ENCODE measurements at regions not wholly inside any gene's neighbourhood (a gene's known extent, or its start where the extent isn't known, plus 50 kb on each side); places are given as distances from the start of the nearest gene placed in this dataset.

GRCh38 chr12:18183141-18183540 lies 78.2 kb upstream of the PIK3C2G start:
- no peak overlapping the region for H3K27ac Mint-ChIP-seq
- H3K4me1 Mint-ChIP-seq: no peaks in the 10 kb centered on the region
- no peaks in the 10 kb centered on the region for H3K27me3 Mint-ChIP-seq
- H2AFZ ChIP-seq (ENCODE audit: insufficient read depth, low read depth, low read length, poor library complexity, severe bottlenecking): no peak overlapping the region
- no peak overlapping the region for H3K4me2 ChIP-seq (replicated peaks; ENCODE audit: low read depth, low read length, poor library complexity, severe bottlenecking)
- no peaks in the 10 kb centered on the region for H3K4me1 ChIP-seq (ENCODE audit: control insufficient read depth in 2 of 2, insufficient read depth in 2 of 2, low read length in 2 of 2)
- H3K27ac ChIP-seq (ENCODE audit: low read length in 2 of 2): no peak overlapping the region
- WGBS (ENCODE audit: insufficient coverage): no CpG with 5 or more reads among the region's 2 CpGs
- no peaks in the 10 kb centered on the region for H3K79me2 ChIP-seq (ENCODE audit: control insufficient read depth, insufficient read depth, low read length)
- ChIA-PET CTCF (no interaction called here), POLR2A (no interaction called here)
- no peak overlapping the region for H3K9ac ChIP-seq (ENCODE audit: low read length)
- H4K20me1 ChIP-seq (ENCODE audit: control insufficient read depth, insufficient read depth, low read length, poor library complexity, severe bottlenecking): no peaks in the 10 kb centered on the region
- DNase-seq (no peak), ATAC-seq (ENCODE audit: low read depth) (no peak)
- H3K9me3 Mint-ChIP-seq (ENCODE audit: insufficient read depth): peaks cover 3% of the 10 kb centered on the region
- no peaks in the 10 kb centered on the region for H3K9me3 ChIP-seq (ENCODE audit: control extremely low read depth in 1 of 3, control insufficient read depth in 2 of 3, insufficient read depth in 1 of 3, low read length in 2 of 3)
- TF ChIP-seq EZH2 (IDR thresholded peaks at IDR 0.05; ENCODE audit: borderline replicate concordance, insufficient read depth, low read depth, low read length, poor library complexity, severe bottlenecking): no peak
- TF ChIP-seq, protein P1, sequence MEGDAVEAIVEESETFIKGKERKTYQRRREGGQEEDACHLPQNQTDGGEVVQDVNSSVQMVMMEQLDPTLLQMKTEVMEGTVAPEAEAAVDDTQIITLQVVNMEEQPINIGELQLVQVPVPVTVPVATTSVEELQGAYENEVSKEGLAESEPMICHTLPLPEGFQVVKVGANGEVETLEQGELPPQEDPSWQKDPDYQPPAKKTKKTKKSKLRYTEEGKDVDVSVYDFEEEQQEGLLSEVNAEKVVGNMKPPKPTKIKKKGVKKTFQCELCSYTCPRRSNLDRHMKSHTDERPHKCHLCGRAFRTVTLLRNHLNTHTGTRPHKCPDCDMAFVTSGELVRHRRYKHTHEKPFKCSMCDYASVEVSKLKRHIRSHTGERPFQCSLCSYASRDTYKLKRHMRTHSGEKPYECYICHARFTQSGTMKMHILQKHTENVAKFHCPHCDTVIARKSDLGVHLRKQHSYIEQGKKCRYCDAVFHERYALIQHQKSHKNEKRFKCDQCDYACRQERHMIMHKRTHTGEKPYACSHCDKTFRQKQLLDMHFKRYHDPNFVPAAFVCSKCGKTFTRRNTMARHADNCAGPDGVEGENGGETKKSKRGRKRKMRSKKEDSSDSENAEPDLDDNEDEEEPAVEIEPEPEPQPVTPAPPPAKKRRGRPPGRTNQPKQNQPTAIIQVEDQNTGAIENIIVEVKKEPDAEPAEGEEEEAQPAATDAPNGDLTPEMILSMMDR (IDR thresholded peaks at IDR 0.05): no peak
- no peak overlapping the region for H3K4me3 Mint-ChIP-seq
- H3K36me3 ChIP-seq (replicated peaks in 1 of 2; ENCODE audit: control extremely low read depth in 1 of 2, control insufficient read depth in 1 of 2, extremely low read depth in 1 of 2, insufficient read depth in 2 of 2, low read length in 1 of 2): no peaks in the 10 kb centered on the region
- no peaks in the 10 kb centered on the region for H3K27me3 ChIP-seq (replicated peaks in 1 of 4; ENCODE audit: control extremely low read depth in 1 of 4, control insufficient read depth in 3 of 4, insufficient read depth in 4 of 4, low read length in 3 of 4)
- intact Hi-C loops (cut with micrococcal nuclease): no loop called here
- no peak overlapping the region for H3K4me3 ChIP-seq (ENCODE audit: control extremely low read depth in 1 of 5, extremely low read depth in 1 of 5, insufficient read depth in 1 of 5, low read depth in 2 of 5, low read length in 4 of 5)

- Histone ChIP-seq H3K27ac (ENCODE audit: low read length in 2 of 2) (no peak overlapping the region), H3K36me3 (replicated peaks in 1 of 2; ENCODE audit: control extremely low read depth in 1 of 2, control insufficient read depth in 1 of 2, extremely low read depth in 1 of 2, insufficient read depth in 2 of 2, low read length in 1 of 2) (no peaks in the 10 kb centered on the region), H3K4me1 (ENCODE audit: control insufficient read depth in 2 of 2, insufficient read depth in 2 of 2, low read length in 2 of 2) (no peaks in the 10 kb centered on the region), H3K4me3 (ENCODE audit: control extremely low read depth in 1 of 5, extremely low read depth in 1 of 5, insufficient read depth in 1 of 5, low read depth in 2 of 5, low read length in 4 of 5) (no peak overlapping the region), H2AFZ (ENCODE audit: insufficient read depth, low read depth, low read length, poor library complexity, severe bottlenecking) (no peak overlapping the region), H3K4me2 (replicated peaks; ENCODE audit: low read depth, low read length, poor library complexity, severe bottlenecking) (no peak overlapping the region), H3K27me3 (replicated peaks in 1 of 4; ENCODE audit: control extremely low read depth in 1 of 4, control insufficient read depth in 3 of 4, insufficient read depth in 4 of 4, low read length in 3 of 4) (no peaks in the 10 kb centered on the region), H3K9me3 (ENCODE audit: control extremely low read depth in 1 of 3, control insufficient read depth in 2 of 3, insufficient read depth in 1 of 3, low read length in 2 of 3) (peaks cover 0 to 14% (median 11%) of the 10 kb centered on the region in 3 donors), H4K20me1 (ENCODE audit: control insufficient read depth, insufficient read depth, low read length, poor library complexity, severe bottlenecking) (no peaks in the 10 kb centered on the region), H3K79me2 (ENCODE audit: control insufficient read depth, insufficient read depth, low read length) (no peaks in the 10 kb centered on the region), H3K9ac (ENCODE audit: low read length) (no peak overlapping the region)
- CTCF ChIA-PET: no interaction called here
- Mint-ChIP-seq H3K27ac (no peak overlapping the region), H3K4me3 (no peak overlapping the region), H3K9me3 (ENCODE audit: insufficient read depth) (peaks cover 7% of the 10 kb centered on the region), H3K27me3 (no peaks in the 10 kb centered on the region), H3K4me1 (no peaks in the 10 kb centered on the region)
- POLR2A ChIA-PET: no interaction called here
- no CpG with 5 or more reads among the region's 1 CpG for WGBS (ENCODE audit: insufficient coverage)
- DNase-seq: no peak
- TF ChIP-seq EZH2 (IDR thresholded peaks at IDR 0.05; ENCODE audit: borderline replicate concordance, insufficient read depth, low read depth, low read length, poor library complexity, severe bottlenecking): no peak
- TF ChIP-seq, protein P1 (IDR thresholded peaks at IDR 0.05): no peak
- no peak for ATAC-seq (ENCODE audit: low read depth)
- intact Hi-C loops (cut with micrococcal nuclease): no loop called here
Measured at GRCh38 chr12:18171571-18171970, 81.6 kb upstream of the RERGL start.

All from B cell (primary cell).